PC-3 (cell line): ENCODE measurements at regions not wholly inside any gene's neighbourhood (a gene's known extent, or its start where the extent isn't known, plus 50 kb on each side); places are given as distances from the start of the nearest gene placed in this dataset.

ENCODE experiments used
- ATAC-seq: fragments of 200-7000 bp; cut with Tn5 transposase; 2 replicates; pipeline ENCODE4 v1.9.1; 2020; ENCODE audit warnings: mild to moderate bottlenecking, moderate library complexity
- BruUV-seq: library from RNA; stranded (reverse); fragments of 400-500 nt; replicated peaks from 2 replicates; lab custom pipeline; 2021; lab: Mats Ljungman, UMichigan
- CTCF ChIA-PET: fragments of 300-600 bp; sonication (Branson Sonifier 250); formaldehyde crosslinking; loops from one replicate; lab custom pipeline; 2022; ENCODE audit warnings: antibody characterized with exemption; lab: Charles Lee
- POLR2A ChIA-PET: fragments of 300-600 bp; sonication (Branson Sonifier 250); formaldehyde crosslinking; loops from one replicate; lab custom pipeline; 2022; ENCODE audit warnings: antibody characterized with exemption; ENCODE audit not compliant: unreplicated experiment; lab: Charles Lee
- DNase-seq: peaks from one replicate; pipeline ENCODE4 v3.0.0-alpha.2; 2015
- H2AFZ ChIP-seq: fragments of 300-600 bp; sonication (generic); 2 replicates; pipeline ENCODE4 v1.6.0; 2016; ENCODE audit warnings: antibody characterized with exemption, low read length
- H3F3A ChIP-seq: fragments of 300-600 bp; sonication (generic); one replicate; pipeline ENCODE4 v1.6.0; 2017; ENCODE audit warnings: antibody characterized with exemption, low read length, control low read depth, mild to moderate bottlenecking; ENCODE audit not compliant: unreplicated experiment
- H3K27ac ChIP-seq: fragments of 300-600 bp; sonication (generic); 2 replicates; pipeline ENCODE4 v1.5.1; 2016; ENCODE audit warnings: mild to moderate bottlenecking, low read length
- H3K27me3 ChIP-seq: fragments of 300-600 bp; sonication (generic); 2 replicates; pipeline ENCODE4 v1.6.1; 2016; ENCODE audit warnings: low read length, mixed read lengths
- H3K36me3 ChIP-seq: fragments of 300-600 bp; sonication (generic); 2 replicates; pipeline ENCODE4 v1.6.1; 2016; ENCODE audit warnings: low read depth, mixed run types, low read length, mixed read lengths
- H3K4me1 ChIP-seq: fragments of 300-600 bp; sonication (generic); 2 replicates; pipeline ENCODE4 v1.5.1; 2016; ENCODE audit warnings: low read length; ENCODE audit not compliant: insufficient read depth
- H3K4me2 ChIP-seq: fragments of 300-600 bp; sonication (generic); 2 replicates; pipeline ENCODE4 v1.6.0; 2016; ENCODE audit warnings: low read length
- H3K4me3 ChIP-seq: fragments of 300-600 bp; sonication (generic); 2 replicates; pipeline ENCODE4 v1.5.1; 2016; ENCODE audit warnings: mild to moderate bottlenecking, low read length, mixed read lengths
- H3K79me2 ChIP-seq: fragments of 300-600 bp; sonication (generic); 2 replicates; pipeline ENCODE4 v1.6.1; 2017; ENCODE audit warnings: low read length, mixed read lengths
- H3K9ac ChIP-seq: fragments of 300-600 bp; sonication (generic); 2 replicates; pipeline ENCODE4 v1.6.0; 2016; ENCODE audit warnings: mild to moderate bottlenecking, low read length
- H3K9me2 ChIP-seq: fragments of 300-600 bp; sonication (generic); replicated peaks from 2 replicates; pipeline ENCODE4 v1.6.1; 2016; ENCODE audit warnings: mixed run types, low read length, mixed read lengths
- H3K9me3 ChIP-seq: fragments of 300-600 bp; sonication (generic); 2 replicates; pipeline ENCODE4 v1.6.1; 2016; ENCODE audit warnings: low read length, mixed read lengths
- H4K20me1 ChIP-seq: fragments of 300-600 bp; sonication (generic); 2 replicates; pipeline ENCODE4 v1.6.1; 2016; ENCODE audit warnings: low read length, mixed read lengths
- CTCF ChIP-seq: fragments of 300-600 bp; sonication (generic); conservative IDR thresholded peaks from 2 replicates; pipeline ENCODE4 v1.5.1; 2017; ENCODE audit warnings: antibody characterized with exemption, low read depth, mild to moderate bottlenecking, low read length
- EZH2 ChIP-seq: fragments of 300-600 bp; sonication (generic); IDR thresholded peaks from one replicate; pipeline ENCODE4 v1.6.1; 2017; ENCODE audit warnings: antibody characterized with exemption, mild to moderate bottlenecking, low read length; ENCODE audit not compliant: unreplicated experiment
- EZH2phosphoT487 ChIP-seq: fragments of 300-600 bp; sonication (generic); IDR thresholded peaks from 2 replicates; pipeline ENCODE4 v1.6.1; 2018; ENCODE audit warnings: mild to moderate bottlenecking, antibody characterized with exemption, low read length, borderline replicate concordance
- intact Hi-C: fragments of 100-400 bp; cut with micrococcal nuclease; formaldehyde crosslinking; loops from 2 replicates; pipeline ENCODE4 v1.9.0; 2023

DNA sequence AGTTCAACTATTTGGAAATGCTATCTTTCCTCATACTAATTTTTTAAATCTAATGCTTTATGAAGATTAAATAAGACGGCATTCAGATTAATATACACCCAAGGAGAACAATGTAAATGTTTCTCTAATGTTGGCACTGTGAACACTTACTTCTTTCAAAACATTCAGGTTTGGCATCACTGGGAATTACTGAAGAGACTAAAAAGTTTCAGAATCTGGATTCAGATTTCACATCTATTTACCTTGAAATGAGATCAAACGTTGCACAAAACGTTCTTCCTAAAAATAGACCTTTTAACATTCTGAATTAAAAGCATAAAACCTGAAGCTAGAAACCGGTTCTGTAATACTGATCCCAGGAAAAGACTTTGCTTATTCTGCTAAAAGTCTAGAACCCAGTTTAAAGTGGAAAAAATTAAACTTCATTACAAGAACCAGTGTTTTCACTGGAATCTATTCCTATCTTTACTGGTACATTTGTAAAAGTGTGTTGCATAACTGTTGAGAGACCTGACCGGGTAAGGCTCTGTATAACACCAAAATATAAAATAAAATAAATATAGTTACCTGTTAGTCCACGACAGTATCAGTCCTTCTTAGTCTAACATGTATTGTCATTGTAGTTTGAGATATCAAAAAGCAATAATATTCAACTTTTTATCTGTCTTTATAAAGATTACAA, 117.4 kb upstream of the MAP9 start:
- H4K20me1 ChIP-seq: no peaks in the 10 kb centered on the region
- no TSS peak for BruUV-seq
- H3K9me3 ChIP-seq: no peaks in the 10 kb centered on the region
- no peak for TF ChIP-seq EZH2
- TF ChIP-seq EZH2phosphoT487: no peak
- TF ChIP-seq CTCF: no peak
- H3K27ac ChIP-seq: no peak overlapping the region
- no peak for ATAC-seq
- H3F3A ChIP-seq: no peaks in the 10 kb centered on the region
- ChIA-PET CTCF (no interaction called here), POLR2A (no interaction called here)
- H3K4me3 ChIP-seq: no peak overlapping the region
- H3K4me2 ChIP-seq: no peak overlapping the region
- no peaks in the 10 kb centered on the region for H3K36me3 ChIP-seq
- no peak for DNase-seq
- H3K27me3 ChIP-seq: no peaks in the 10 kb centered on the region
- no peak overlapping the region for H3K9ac ChIP-seq
- H3K79me2 ChIP-seq: no peaks in the 10 kb centered on the region
- H3K9me2 ChIP-seq: no peaks in the 10 kb centered on the region
- H2AFZ ChIP-seq: no peak overlapping the region
- H3K4me1 ChIP-seq: no peaks in the 10 kb centered on the region
- intact Hi-C loops: no loop called here

GRCh38 chr4:155491336-155492120, 114.8 kb upstream of the MAP9 start:
- Histone ChIP-seq H3K9me2 (no peaks in the 10 kb centered on the region), H3K9ac (no peak overlapping the region), H3K4me1 (no peaks in the 10 kb centered on the region), H3K4me2 (no peak overlapping the region), H3K27me3 (no peaks in the 10 kb centered on the region), H3K4me3 (no peak overlapping the region), H4K20me1 (no peaks in the 10 kb centered on the region), H3K36me3 (no peaks in the 10 kb centered on the region), H3K27ac (no peak overlapping the region), H3K79me2 (no peaks in the 10 kb centered on the region), H2AFZ (no peak overlapping the region), H3F3A (no peaks in the 10 kb centered on the region), H3K9me3 (no peaks in the 10 kb centered on the region)
- POLR2A ChIA-PET: no interaction called here
- CTCF ChIA-PET: no interaction called here
- no TSS peak for BruUV-seq
- ATAC-seq (no peak), DNase-seq (no peak)
- no peak for TF ChIP-seq EZH2phosphoT487
- TF ChIP-seq CTCF: no peak
- no peak for TF ChIP-seq EZH2
- intact Hi-C loops: no loop called here

- Histone ChIP-seq H3K27ac (no peak overlapping the region), H3K27me3 (no peaks in the 10 kb centered on the region), H3F3A (no peaks in the 10 kb centered on the region), H3K9me3 (no peaks in the 10 kb centered on the region), H4K20me1 (no peaks in the 10 kb centered on the region), H3K9ac (no peak overlapping the region), H2AFZ (no peak overlapping the region), H3K36me3 (no peaks in the 10 kb centered on the region), H3K4me2 (no peak overlapping the region), H3K9me2 (no peaks in the 10 kb centered on the region), H3K4me1 (no peaks in the 10 kb centered on the region), H3K4me3 (no peak overlapping the region), H3K79me2 (no peaks in the 10 kb centered on the region)
- TF ChIP-seq EZH2phosphoT487 (no peak), CTCF (no peak), EZH2 (no peak)
- intact Hi-C loops: no loop called here
- CTCF ChIA-PET: no interaction called here
- ATAC-seq (no peak), DNase-seq (no peak)
- no TSS peak for BruUV-seq
- POLR2A ChIA-PET: no interaction called here
These were observed 112.5 kb upstream of the MAP9 start for GRCh38 chr4:155489271-155489670.
